HCT116 (cell line): ENCODE measurements at regions not wholly inside any gene's neighbourhood (a gene's known extent, or its start where the extent isn't known, plus 50 kb on each side); places are given as distances from the start of the nearest gene placed in this dataset.
"Not testable (repeated sequence)": the region's sequence is repeated elsewhere in the genome, so short reads cannot be mapped to it uniquely, and the experiment has no call there.

Experiments
- ATAC-seq: fragments of 200-7000 bp; cut with Tn5 transposase; 2 replicates; pipeline ENCODE4 v1.9.1; 2020; ENCODE audit warnings: mild to moderate bottlenecking, moderate library complexity
- BruUV-seq: library from RNA; stranded (reverse); fragments of 400-500 nt; replicated peaks from 2 replicates; lab custom pipeline; 2021; lab: Mats Ljungman, UMichigan
- CTCF ChIA-PET: fragments of 300-600 bp; sonication (Branson Sonifier 250); formaldehyde crosslinking; loops from one replicate; lab custom pipeline; 2021; ENCODE audit warnings: antibody characterized with exemption; lab: Charles Lee
- POLR2A ChIA-PET: fragments of 300-600, 350-600 bp; sonication (Branson Sonifier 250); formaldehyde crosslinking; loops from one replicate; lab custom pipeline; 2021; ENCODE audit warnings: antibody characterized with exemption; lab: Charles Lee
- RAD21 ChIA-PET, 2 experiments: fragments of 300-600 bp; sonication (Branson Sonifier 250); formaldehyde crosslinking; loops; one replicate each; lab custom pipeline; 2023; ENCODE audit warnings: low total read pairs in 2 of 2; ENCODE audit not compliant: uncharacterized antibody in 2 of 2, unreplicated experiment in 2 of 2, low non-redundant PET in 1 of 2; lab: Charles Lee
- DNase-seq: peaks from one replicate; pipeline ENCODE4 v3.0.0-alpha.2; 2010; ENCODE audit warnings: low read depth, low spot score
- H2AFZ ChIP-seq: fragments of 200-600 bp; shearing (Covaris generic), sonication (generic); 2 replicates; pipeline ENCODE4 v1.6.1; 2017; ENCODE audit warnings: low read depth, mixed run types, mixed read lengths, antibody characterized with exemption, low read length; ENCODE audit not compliant: poor library complexity, severe bottlenecking
- H3K27ac ChIP-seq: 2 replicates; pipeline ENCODE4 v1.5.1; 2012; ENCODE audit warnings: low read depth, low read length
- H3K27me3 ChIP-seq: fragments of 200-600 bp; sonication (generic); 2 replicates; pipeline ENCODE4 v1.6.1; 2016; ENCODE audit warnings: mixed run types, low read length, mixed read lengths; ENCODE audit not compliant: insufficient read depth
- H3K36me3 ChIP-seq, 2 experiments: fragments of 200-500 bp in 1 of 2; fragments of 200-600 bp in 1 of 2; sonication (Bioruptor generic) in 1 of 2; sonication (generic) in 1 of 2; 2 replicates each; pipeline versions ENCODE4 v1.5.1 to v1.6.1; 2014 to 2016; ENCODE audit warnings: low read length in 2 of 2, inconsistent platforms in 1 of 2, mixed read lengths in 1 of 2, mixed run types in 1 of 2; ENCODE audit not compliant: insufficient read depth in 2 of 2, control insufficient read depth in 1 of 2
- H3K4me1 ChIP-seq, 2 experiments: fragments of 200-600 bp in 1 of 2; sonication (generic) in 1 of 2; 2 replicates each; pipeline versions ENCODE4 v1.5.1 to v1.6.1; 2012 to 2017; ENCODE audit warnings: low read length in 2 of 2, inconsistent platforms in 1 of 2, mild to moderate bottlenecking in 1 of 2, mixed read lengths in 1 of 2, mixed run types in 1 of 2, moderate library complexity in 1 of 2; ENCODE audit not compliant: insufficient read depth in 2 of 2, control insufficient read depth in 1 of 2
- H3K4me2 ChIP-seq: fragments of 200-600 bp; sonication (generic); 2 replicates; pipeline ENCODE4 v1.6.1; 2017; ENCODE audit warnings: mixed run types, low read length, mixed read lengths
- H3K4me3 ChIP-seq, 2 experiments: fragments of 200-600 bp in 1 of 2; sonication (generic) in 1 of 2; replicated peaks in 1 of 2; 2 replicates each; pipeline ENCODE4 v1.5.1; 2011 to 2016; ENCODE audit warnings: low read length in 2 of 2, control low read depth in 1 of 2, low read depth in 1 of 2, mild to moderate bottlenecking in 1 of 2, mixed read lengths in 1 of 2, mixed run types in 1 of 2
- H3K79me2 ChIP-seq: fragments of 200-600 bp; sonication (generic); 2 replicates; pipeline ENCODE4 v1.6.1; 2017; ENCODE audit warnings: mild to moderate bottlenecking, mixed run types, low read length, moderate library complexity, mixed read lengths; ENCODE audit not compliant: insufficient read depth
- H3K9ac ChIP-seq: fragments of 200-600 bp; sonication (generic); 2 replicates; pipeline ENCODE4 v1.6.1; 2016; ENCODE audit warnings: low read length, mixed read lengths
- H3K9me2 ChIP-seq: fragments of 200-600 bp; sonication (generic), shearing (Covaris generic); 2 replicates; pipeline ENCODE4 v1.6.1; 2017; ENCODE audit warnings: mixed run types, mild to moderate bottlenecking, moderate library complexity; ENCODE audit not compliant: insufficient read depth
- H3K9me3 ChIP-seq, 2 experiments: fragments of 200-500 bp in 1 of 2; fragments of 200-600 bp in 1 of 2; sonication (Bioruptor generic) in 1 of 2; sonication (generic) in 1 of 2; 2 replicates each; pipeline ENCODE4 v1.6.1; 2014 to 2017; ENCODE audit warnings: low read length in 2 of 2, mixed read lengths in 2 of 2, inconsistent platforms in 1 of 2, low read depth in 1 of 2, mild to moderate bottlenecking in 1 of 2, mixed run types in 1 of 2, moderate library complexity in 1 of 2; ENCODE audit not compliant: control insufficient read depth in 1 of 2, insufficient read depth in 1 of 2
- H4K20me1 ChIP-seq: fragments of 200-600 bp; sonication (generic), shearing (Covaris generic); 2 replicates; pipeline ENCODE4 v1.6.1; 2017; ENCODE audit warnings: mixed run types, mild to moderate bottlenecking, moderate library complexity; ENCODE audit not compliant: insufficient read depth
- ATF3 ChIP-seq: IDR thresholded peaks from 2 replicates; pipeline ENCODE4 v1.6.1; 2012
- CBX3 ChIP-seq: IDR thresholded peaks from 2 replicates; pipeline ENCODE4 v1.6.1; 2012; ENCODE audit warnings: low read depth
- CEBPB ChIP-seq: IDR thresholded peaks from 2 replicates; pipeline ENCODE4 v1.6.1; 2012; ENCODE audit warnings: low read depth
- EGR1 ChIP-seq: IDR thresholded peaks from 2 replicates; pipeline ENCODE4 v1.6.1; 2012; ENCODE audit warnings: low read depth
- ELF1 ChIP-seq: IDR thresholded peaks from 2 replicates; pipeline ENCODE4 v1.6.1; 2012; ENCODE audit warnings: low read depth, borderline replicate concordance
- EZH2phosphoT487 ChIP-seq: fragments of 200-600 bp; IDR thresholded peaks from 2 replicates; pipeline ENCODE4 v1.6.1; 2018; ENCODE audit warnings: antibody characterized with exemption, borderline replicate concordance
- FOSL1 ChIP-seq: IDR thresholded peaks from 2 replicates; pipeline ENCODE4 v1.6.1; 2012; ENCODE audit warnings: low read depth
- JUND ChIP-seq: IDR thresholded peaks from 2 replicates; pipeline ENCODE4 v1.6.1; 2012
- POLR2AphosphoS5 ChIP-seq: IDR thresholded peaks from 2 replicates; pipeline ENCODE4 v1.6.1; 2011; ENCODE audit warnings: mild to moderate bottlenecking, low read depth, low read length, moderate library complexity
- RAD21 ChIP-seq: IDR thresholded peaks from 2 replicates; pipeline ENCODE4 v1.6.1; 2012; ENCODE audit warnings: low read depth, mild to moderate bottlenecking
- REST ChIP-seq: IDR thresholded peaks from 2 replicates; pipeline ENCODE4 v1.6.1; 2012; ENCODE audit warnings: low read depth
- SIN3A ChIP-seq: IDR thresholded peaks from 2 replicates; pipeline ENCODE4 v1.6.1; 2012; ENCODE audit warnings: low read depth
- SP1 ChIP-seq: IDR thresholded peaks from 2 replicates; pipeline ENCODE4 v1.6.1; 2012; ENCODE audit warnings: low read depth
- SRF ChIP-seq: IDR thresholded peaks from 2 replicates; pipeline ENCODE4 v1.6.1; 2012; ENCODE audit warnings: low read depth
- TCF7L2 ChIP-seq: IDR thresholded peaks from 2 replicates; pipeline ENCODE4 v1.7.0; 2011; ENCODE audit warnings: borderline replicate concordance, inconsistent platforms; ENCODE audit not compliant: insufficient read depth, insufficient read length; ENCODE audit errors: extremely low read depth
- YY1 ChIP-seq: IDR thresholded peaks from 2 replicates; pipeline ENCODE4 v1.6.1; 2011; ENCODE audit warnings: low read length, low read depth, moderate library complexity, mild to moderate bottlenecking; ENCODE audit not compliant: insufficient replicate concordance; ENCODE audit errors: extremely low read depth
- ZFX ChIP-seq: fragments of 450-650 bp; IDR thresholded peaks from 2 replicates; pipeline ENCODE4 v1.6.1; 2017
- ZNF274 ChIP-seq: fragments of 200-500 bp; sonication (Bioruptor generic); IDR thresholded peaks from 2 replicates; pipeline ENCODE4 v1.6.1; 2014; ENCODE audit warnings: mild to moderate bottlenecking, low read depth, low read length, inconsistent platforms
- intact Hi-C: fragments of 100-400 bp; cut with micrococcal nuclease; formaldehyde crosslinking; loops from 2 replicates; pipeline ENCODE4 v1.10.0; 2022
- TF ChIP-seq, protein P1 (sequence below), 3 experiments: fragments of 200-600 bp in 1 of 3; sonication (generic) in 1 of 3; IDR thresholded peaks in 2 of 3; conservative IDR thresholded peaks in 1 of 3; 2 replicates each; pipeline ENCODE4 v1.5.1; 2012 to 2017; ENCODE audit warnings: low read depth in 2 of 3, low read length in 2 of 3, antibody characterized with exemption in 1 of 3, borderline replicate concordance in 1 of 3, control low read depth in 1 of 3, mild to moderate bottlenecking in 1 of 3, mixed read lengths in 1 of 3, mixed run types in 1 of 3, moderate library complexity in 1 of 3; ENCODE audit not compliant: insufficient read depth in 1 of 3

DNA sequence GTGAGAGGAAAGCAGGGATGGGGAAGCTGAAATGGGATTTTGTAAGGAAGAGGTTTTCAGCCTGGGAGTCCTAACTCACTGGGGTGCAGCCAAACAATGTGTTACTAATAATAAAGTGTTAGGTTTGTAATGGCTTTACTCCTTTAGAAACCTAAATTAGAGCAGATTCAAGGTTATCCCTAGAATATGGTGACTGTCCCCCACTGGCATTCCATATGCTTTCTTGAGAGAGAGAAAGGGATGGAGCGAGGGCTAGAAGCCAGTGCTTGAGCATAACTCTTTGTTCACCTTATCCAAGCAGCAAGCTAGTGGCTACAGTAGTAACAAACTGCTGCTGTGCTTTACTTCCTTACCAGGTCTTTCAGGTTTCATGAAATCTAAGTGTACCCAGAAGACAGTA is 249.1 kb upstream of the PGRMC2 start:
- intact Hi-C loops = no loop called here
- Histone ChIP-seq H3K27ac (no peak overlapping the region), H3K79me2 (no peaks in the 10 kb centered on the region), H3K4me1 (no peaks in the 10 kb centered on the region), H3K9me3 (no peaks in the 10 kb centered on the region), H3K4me2 (no peak overlapping the region), H3K27me3 (no peaks in the 10 kb centered on the region), H3K4me3 (no peak overlapping the region), H3K9ac (no peak overlapping the region), H3K36me3 (no peaks in the 10 kb centered on the region), H4K20me1 (no peaks in the 10 kb centered on the region), H2AFZ (no peak overlapping the region), H3K9me2 (no peaks in the 10 kb centered on the region)
- ChIA-PET RAD21 (no interaction called here), CTCF (no interaction called here), POLR2A (no interaction called here)
- no peak for ATAC-seq
- BruUV-seq = no TSS peak
- no peak for TF ChIP-seq ELF1
- TF ChIP-seq TCF7L2 = no peak
- no peak for TF ChIP-seq FOSL1
- TF ChIP-seq REST = no peak
- TF ChIP-seq JUND = no peak
- no peak for TF ChIP-seq EGR1
- TF ChIP-seq SIN3A = no peak
- no peak for TF ChIP-seq POLR2AphosphoS5
- TF ChIP-seq EZH2phosphoT487 = no peak
- no peak for TF ChIP-seq ZNF274
- TF ChIP-seq, protein P1, sequence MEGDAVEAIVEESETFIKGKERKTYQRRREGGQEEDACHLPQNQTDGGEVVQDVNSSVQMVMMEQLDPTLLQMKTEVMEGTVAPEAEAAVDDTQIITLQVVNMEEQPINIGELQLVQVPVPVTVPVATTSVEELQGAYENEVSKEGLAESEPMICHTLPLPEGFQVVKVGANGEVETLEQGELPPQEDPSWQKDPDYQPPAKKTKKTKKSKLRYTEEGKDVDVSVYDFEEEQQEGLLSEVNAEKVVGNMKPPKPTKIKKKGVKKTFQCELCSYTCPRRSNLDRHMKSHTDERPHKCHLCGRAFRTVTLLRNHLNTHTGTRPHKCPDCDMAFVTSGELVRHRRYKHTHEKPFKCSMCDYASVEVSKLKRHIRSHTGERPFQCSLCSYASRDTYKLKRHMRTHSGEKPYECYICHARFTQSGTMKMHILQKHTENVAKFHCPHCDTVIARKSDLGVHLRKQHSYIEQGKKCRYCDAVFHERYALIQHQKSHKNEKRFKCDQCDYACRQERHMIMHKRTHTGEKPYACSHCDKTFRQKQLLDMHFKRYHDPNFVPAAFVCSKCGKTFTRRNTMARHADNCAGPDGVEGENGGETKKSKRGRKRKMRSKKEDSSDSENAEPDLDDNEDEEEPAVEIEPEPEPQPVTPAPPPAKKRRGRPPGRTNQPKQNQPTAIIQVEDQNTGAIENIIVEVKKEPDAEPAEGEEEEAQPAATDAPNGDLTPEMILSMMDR (IDR thresholded peaks at IDR 0.05 in 2 of 3, conservative IDR thresholded peaks at IDR 0.05 in 1 of 3; ENCODE audit: borderline replicate concordance in 1 of 3, insufficient read depth in 1 of 3, low read depth in 2 of 3, low read length in 2 of 3) = no peak
- TF ChIP-seq RAD21 = no peak
- no peak for TF ChIP-seq YY1
- TF ChIP-seq CEBPB = no peak
- no peak for TF ChIP-seq CBX3
- no peak for TF ChIP-seq ZFX
- no peak for TF ChIP-seq SRF
- TF ChIP-seq SP1 = no peak
- TF ChIP-seq ATF3 = no peak
- DNase-seq = no peak

- H3K4me1 ChIP-seq, H3K9me2 ChIP-seq, H3K9me3 ChIP-seq, intact Hi-C loops, H3K4me2 ChIP-seq, H3K9ac ChIP-seq, H4K20me1 ChIP-seq, H3K27ac ChIP-seq, DNase-seq, RAD21 ChIA-PET, H2AFZ ChIP-seq, CTCF ChIA-PET, H3K79me2 ChIP-seq, POLR2A ChIA-PET, ATAC-seq, H3K4me3 ChIP-seq, BruUV-seq, H3K27me3 ChIP-seq, H3K36me3 ChIP-seq: not testable (repeated sequence)
These were observed 247.9 kb upstream of the PGRMC2 start for GRCh38 chr4:128535510-128535909.
